ENCODE measurements at regions not wholly inside any gene's neighbourhood (a gene's known extent, or its start where the extent isn't known, plus 50 kb on each side); places are given as distances from the start of the nearest gene placed in this dataset.

DNA sequence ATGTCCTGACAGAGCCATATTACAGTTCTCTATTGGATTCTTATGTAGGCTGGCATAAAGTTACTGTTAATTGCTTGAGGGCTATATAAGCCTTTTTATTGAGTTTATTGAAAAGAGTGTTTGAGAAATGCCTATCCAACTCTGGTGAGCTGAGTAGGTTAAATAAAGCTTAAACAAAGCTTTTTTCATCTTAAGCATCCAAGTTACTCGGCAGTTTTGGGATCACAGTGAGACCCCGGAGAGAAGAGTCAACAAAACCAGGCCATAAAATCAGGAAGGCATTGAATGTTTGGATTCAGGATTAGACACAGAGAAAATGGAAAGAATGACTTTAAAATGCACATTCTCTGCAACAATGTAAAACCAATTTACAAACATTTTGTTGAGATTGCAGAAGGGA is 588.5 kb downstream of the DACH1 start:
- Histone ChIP-seq H3K4me3 (ENCODE audit: low read length) (no peak overlapping the region), H4K20me1 (ENCODE audit: insufficient read depth, low read length) (no peaks in the 10 kb centered on the region), H3K9ac (ENCODE audit: low read length) (no peak overlapping the region), H3K36me3 (replicated peaks; ENCODE audit: low read depth, low read length) (no peaks in the 10 kb centered on the region), H3K4me2 (ENCODE audit: low read length) (no peak overlapping the region), H3K27me3 (ENCODE audit: low read depth, low read length) (no peaks in the 10 kb centered on the region), H3K9me3 (ENCODE audit: insufficient read depth, low read length) (no peaks in the 10 kb centered on the region), H3K4me1 (ENCODE audit: low read length) (peaks cover 13% of the 10 kb centered on the region), H3K79me2 (ENCODE audit: low read length) (no peaks in the 10 kb centered on the region), H3K27ac (ENCODE audit: low read length) (no peak overlapping the region), H2AFZ (ENCODE audit: low read depth, low read length) (no peak overlapping the region)
- TF ChIP-seq, protein P1, sequence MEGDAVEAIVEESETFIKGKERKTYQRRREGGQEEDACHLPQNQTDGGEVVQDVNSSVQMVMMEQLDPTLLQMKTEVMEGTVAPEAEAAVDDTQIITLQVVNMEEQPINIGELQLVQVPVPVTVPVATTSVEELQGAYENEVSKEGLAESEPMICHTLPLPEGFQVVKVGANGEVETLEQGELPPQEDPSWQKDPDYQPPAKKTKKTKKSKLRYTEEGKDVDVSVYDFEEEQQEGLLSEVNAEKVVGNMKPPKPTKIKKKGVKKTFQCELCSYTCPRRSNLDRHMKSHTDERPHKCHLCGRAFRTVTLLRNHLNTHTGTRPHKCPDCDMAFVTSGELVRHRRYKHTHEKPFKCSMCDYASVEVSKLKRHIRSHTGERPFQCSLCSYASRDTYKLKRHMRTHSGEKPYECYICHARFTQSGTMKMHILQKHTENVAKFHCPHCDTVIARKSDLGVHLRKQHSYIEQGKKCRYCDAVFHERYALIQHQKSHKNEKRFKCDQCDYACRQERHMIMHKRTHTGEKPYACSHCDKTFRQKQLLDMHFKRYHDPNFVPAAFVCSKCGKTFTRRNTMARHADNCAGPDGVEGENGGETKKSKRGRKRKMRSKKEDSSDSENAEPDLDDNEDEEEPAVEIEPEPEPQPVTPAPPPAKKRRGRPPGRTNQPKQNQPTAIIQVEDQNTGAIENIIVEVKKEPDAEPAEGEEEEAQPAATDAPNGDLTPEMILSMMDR (IDR thresholded peaks at IDR 0.05; ENCODE audit: low read depth, low read length) = no peak
- no peak for TF ChIP-seq EZH2phosphoT487 (IDR thresholded peaks at IDR 0.05; ENCODE audit: low read depth)

DNA sequence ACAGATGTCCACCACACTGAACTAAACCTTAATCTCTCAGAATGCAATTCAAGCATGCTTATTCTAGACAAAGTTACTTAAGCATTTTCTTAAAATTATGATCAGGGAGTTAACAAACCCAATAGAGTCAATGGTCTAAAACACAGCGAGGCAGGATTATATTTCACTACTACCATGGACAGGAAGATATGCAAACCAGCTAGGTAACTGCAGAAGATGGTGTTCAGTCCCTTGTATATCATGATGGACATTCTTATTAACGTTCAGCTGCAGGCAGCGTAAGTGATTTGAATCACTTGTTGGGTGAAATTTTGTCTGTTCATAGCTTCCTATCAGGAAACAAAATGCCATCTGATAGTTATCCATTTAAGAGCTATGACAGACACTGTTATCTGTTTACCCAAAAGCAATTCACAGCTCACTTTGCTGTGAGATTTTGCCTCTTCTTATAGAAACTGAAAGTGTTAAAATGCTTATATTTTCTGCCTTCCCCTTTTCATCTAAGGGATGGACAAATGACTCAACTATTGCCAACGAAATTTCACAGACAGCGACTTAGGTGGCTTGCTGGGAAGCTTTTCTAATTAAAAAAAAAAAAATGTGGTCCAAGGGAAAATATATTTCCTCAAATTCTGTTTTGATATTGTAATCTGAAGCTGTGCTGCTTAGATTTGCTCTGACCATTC is 591.9 kb downstream of the DACH1 start:
- H3K9me3 ChIP-seq (ENCODE audit: insufficient read depth, low read length) = peaks cover 3% of the 10 kb centered on the region; the same call in 1 of the 2 replicates
- H3K9ac ChIP-seq (ENCODE audit: low read length) = no peak overlapping the region
- no peaks in the 10 kb centered on the region for H3K27me3 ChIP-seq (ENCODE audit: low read depth, low read length)
- no peaks in the 10 kb centered on the region for H4K20me1 ChIP-seq (ENCODE audit: insufficient read depth, low read length)
- TF ChIP-seq EZH2phosphoT487 (IDR thresholded peaks at IDR 0.05; ENCODE audit: low read depth) = no peak
- H3K4me1 ChIP-seq (ENCODE audit: low read length) = peaks cover 13% of the 10 kb centered on the region
- H3K36me3 ChIP-seq (replicated peaks; ENCODE audit: low read depth, low read length) = no peaks in the 10 kb centered on the region
- peak overlapping the region; percentile 68 for H3K4me2 ChIP-seq (ENCODE audit: low read length)
- peak overlapping the region; percentile 42 for H2AFZ ChIP-seq (ENCODE audit: low read depth, low read length)
- H3K79me2 ChIP-seq (ENCODE audit: low read length) = no peaks in the 10 kb centered on the region
- peak overlapping the region; percentile 33 for H3K27ac ChIP-seq (ENCODE audit: low read length)
- H3K4me3 ChIP-seq (ENCODE audit: low read length) = peak overlapping the region; percentile 38

DNA sequence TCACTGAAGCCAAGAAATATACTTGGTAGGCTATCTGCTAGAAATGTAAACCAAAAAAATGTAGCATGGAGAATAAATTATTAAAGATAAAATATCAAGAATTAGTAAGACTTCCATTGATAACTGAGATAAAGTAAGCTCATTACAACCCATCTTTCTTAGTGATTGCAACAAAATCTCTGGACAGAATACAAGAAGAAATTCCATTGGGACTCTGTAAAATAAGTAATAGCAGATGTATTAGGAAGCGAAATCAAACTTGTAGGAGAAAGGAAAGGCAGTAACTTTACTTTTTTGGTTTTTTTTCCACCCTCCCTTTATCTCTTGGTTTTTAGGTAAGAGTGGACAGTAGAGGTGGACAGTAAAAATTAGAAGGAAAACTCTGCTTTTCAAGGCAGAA is 605.7 kb downstream of the DACH1 start:
- no peaks in the 10 kb centered on the region for H3K27me3 ChIP-seq (ENCODE audit: low read depth, low read length)
- no peak overlapping the region for H3K4me3 ChIP-seq (ENCODE audit: low read length)
- no peak overlapping the region for H2AFZ ChIP-seq (ENCODE audit: low read depth, low read length)
- H3K4me1 ChIP-seq (ENCODE audit: low read length) = no peaks in the 10 kb centered on the region
- no peak overlapping the region for H3K27ac ChIP-seq (ENCODE audit: low read length)
- TF ChIP-seq, protein P1 (IDR thresholded peaks at IDR 0.05; ENCODE audit: low read depth, low read length) = no peak
- no peak for TF ChIP-seq EZH2phosphoT487 (IDR thresholded peaks at IDR 0.05; ENCODE audit: low read depth)
- H3K4me2 ChIP-seq (ENCODE audit: low read length) = no peak overlapping the region
- no peaks in the 10 kb centered on the region for H3K9me3 ChIP-seq (ENCODE audit: insufficient read depth, low read length)
- H4K20me1 ChIP-seq (ENCODE audit: insufficient read depth, low read length) = no peaks in the 10 kb centered on the region
- no peaks in the 10 kb centered on the region for H3K36me3 ChIP-seq (replicated peaks; ENCODE audit: low read depth, low read length)
- H3K79me2 ChIP-seq (ENCODE audit: low read length) = no peaks in the 10 kb centered on the region
- H3K9ac ChIP-seq (ENCODE audit: low read length) = no peak overlapping the region

GRCh38 chr13:71260246-71260645 is 606.8 kb downstream of the DACH1 start:
- Histone ChIP-seq H3K27me3 (ENCODE audit: low read depth, low read length) (no peaks in the 10 kb centered on the region), H3K9me3 (ENCODE audit: insufficient read depth, low read length) (no peaks in the 10 kb centered on the region), H3K27ac (ENCODE audit: low read length) (no peak overlapping the region), H3K4me3 (ENCODE audit: low read length) (no peak overlapping the region), H3K4me1 (ENCODE audit: low read length) (no peaks in the 10 kb centered on the region), H4K20me1 (ENCODE audit: insufficient read depth, low read length) (no peaks in the 10 kb centered on the region), H3K9ac (ENCODE audit: low read length) (no peak overlapping the region), H2AFZ (ENCODE audit: low read depth, low read length) (no peak overlapping the region), H3K36me3 (replicated peaks; ENCODE audit: low read depth, low read length) (no peaks in the 10 kb centered on the region), H3K79me2 (ENCODE audit: low read length) (no peaks in the 10 kb centered on the region), H3K4me2 (ENCODE audit: low read length) (no peak overlapping the region)
- TF ChIP-seq, protein P1 (IDR thresholded peaks at IDR 0.05; ENCODE audit: low read depth, low read length) = no peak
- no peak for TF ChIP-seq EZH2phosphoT487 (IDR thresholded peaks at IDR 0.05; ENCODE audit: low read depth)

Measured in OCI-LY3 (cell line).